22Rv1 (cell line): ENCODE measurements at regions not wholly inside any gene's neighbourhood (a gene's known extent, or its start where the extent isn't known, plus 50 kb on each side); places are given as distances from the start of the nearest gene placed in this dataset.

ENCODE experiments used
- ZFX ChIP-seq: fragments of 450-650 bp; IDR thresholded peaks from 2 replicates; pipeline ENCODE4 v1.6.1; 2017; ENCODE audit warnings: antibody characterized with exemption, borderline replicate concordance
- TF ChIP-seq, protein P1 (sequence below): fragments of 450-650 bp; IDR thresholded peaks from 2 replicates; pipeline ENCODE4 v1.5.1; 2017; ENCODE audit warnings: mild to moderate bottlenecking

DNA sequence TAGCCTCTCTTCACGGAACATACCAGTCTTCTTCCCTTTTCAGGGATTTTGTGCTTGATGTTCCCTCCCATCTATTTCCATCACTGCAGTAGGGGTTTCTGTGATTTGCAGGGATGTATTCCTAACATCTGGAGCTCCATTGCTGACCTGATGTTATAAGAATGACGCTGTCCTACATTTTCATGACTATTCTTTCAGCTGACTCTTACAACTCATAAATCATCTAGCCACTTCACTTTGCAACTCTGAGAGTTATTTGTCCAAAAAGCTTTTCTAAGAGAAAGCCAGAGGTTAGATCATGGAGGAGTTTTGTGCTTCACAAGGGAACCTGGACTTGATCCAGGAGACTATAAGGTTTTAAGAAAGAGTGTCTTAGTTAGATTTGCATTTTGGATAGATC lies 116.6 kb upstream of the FAR2 start:
- TF ChIP-seq, protein P1, sequence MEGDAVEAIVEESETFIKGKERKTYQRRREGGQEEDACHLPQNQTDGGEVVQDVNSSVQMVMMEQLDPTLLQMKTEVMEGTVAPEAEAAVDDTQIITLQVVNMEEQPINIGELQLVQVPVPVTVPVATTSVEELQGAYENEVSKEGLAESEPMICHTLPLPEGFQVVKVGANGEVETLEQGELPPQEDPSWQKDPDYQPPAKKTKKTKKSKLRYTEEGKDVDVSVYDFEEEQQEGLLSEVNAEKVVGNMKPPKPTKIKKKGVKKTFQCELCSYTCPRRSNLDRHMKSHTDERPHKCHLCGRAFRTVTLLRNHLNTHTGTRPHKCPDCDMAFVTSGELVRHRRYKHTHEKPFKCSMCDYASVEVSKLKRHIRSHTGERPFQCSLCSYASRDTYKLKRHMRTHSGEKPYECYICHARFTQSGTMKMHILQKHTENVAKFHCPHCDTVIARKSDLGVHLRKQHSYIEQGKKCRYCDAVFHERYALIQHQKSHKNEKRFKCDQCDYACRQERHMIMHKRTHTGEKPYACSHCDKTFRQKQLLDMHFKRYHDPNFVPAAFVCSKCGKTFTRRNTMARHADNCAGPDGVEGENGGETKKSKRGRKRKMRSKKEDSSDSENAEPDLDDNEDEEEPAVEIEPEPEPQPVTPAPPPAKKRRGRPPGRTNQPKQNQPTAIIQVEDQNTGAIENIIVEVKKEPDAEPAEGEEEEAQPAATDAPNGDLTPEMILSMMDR: no peak
- TF ChIP-seq ZFX: no peak
